Smooth muscle cell (in vitro differentiated cells): ENCODE measurements at regions not wholly inside any gene's neighbourhood (a gene's known extent, or its start where the extent isn't known, plus 50 kb on each side); places are given as distances from the start of the nearest gene placed in this dataset.
A peak's percentile ranks its signal among the peaks of the same experiment; 100 is the strongest.

Source experiments
- DNase-seq: peaks from one replicate; lab custom pipeline; 2025; ENCODE audit not compliant: unreplicated experiment; lab: John Stamatoyannopoulos, UW
- H2AFZ ChIP-seq: fragments of 200-600 bp; sonication (generic); 2 replicates; pipeline ENCODE4 v1.6.0; 2016; ENCODE audit warnings: antibody characterized with exemption, low read depth, mild to moderate bottlenecking
- H3F3A ChIP-seq: fragments of 200-600 bp; sonication (generic); 2 replicates; pipeline ENCODE4 v1.6.0; 2017; ENCODE audit warnings: antibody characterized with exemption, low read depth
- H3K27ac ChIP-seq: fragments of 200-600 bp; sonication (generic); 2 replicates; pipeline ENCODE4 v1.5.1; 2016; ENCODE audit warnings: low read depth, mild to moderate bottlenecking
- H3K27me3 ChIP-seq: fragments of 200-600 bp; sonication (generic); 2 replicates; pipeline ENCODE4 v1.6.1; 2016; ENCODE audit warnings: low read depth, mild to moderate bottlenecking
- H3K36me3 ChIP-seq: fragments of 200-600 bp; sonication (generic); 2 replicates; pipeline ENCODE4 v1.5.1; 2016; ENCODE audit warnings: low read depth
- H3K4me1 ChIP-seq: fragments of 200-600 bp; sonication (generic); 2 replicates; pipeline ENCODE4 v1.5.1; 2016; ENCODE audit warnings: low read depth
- H3K4me2 ChIP-seq: fragments of 200-600 bp; sonication (generic); 2 replicates; pipeline ENCODE4 v1.6.0; 2016; ENCODE audit warnings: mild to moderate bottlenecking
- H3K4me3 ChIP-seq: fragments of 200-600 bp; sonication (generic); 2 replicates; pipeline ENCODE4 v1.5.1; 2016; ENCODE audit warnings: mild to moderate bottlenecking
- H3K79me2 ChIP-seq: fragments of 200-600 bp; sonication (generic); 2 replicates; pipeline ENCODE4 v1.6.0; 2016; ENCODE audit warnings: low read depth, mild to moderate bottlenecking
- H3K9ac ChIP-seq: fragments of 200-600 bp; sonication (generic); 2 replicates; pipeline ENCODE4 v1.6.0; 2016; ENCODE audit warnings: low read depth
- H3K9me3 ChIP-seq: fragments of 200-600 bp; sonication (generic); replicated peaks from 2 replicates; pipeline ENCODE4 v1.5.1; 2016; ENCODE audit warnings: low read depth
- H4K20me1 ChIP-seq: fragments of 200-600 bp; sonication (generic); 2 replicates; pipeline ENCODE4 v1.6.0; 2016; ENCODE audit warnings: low read depth
- CTCF ChIP-seq: fragments of 200-600 bp; sonication (generic); IDR thresholded peaks from 2 replicates; pipeline ENCODE4 v1.5.1; 2017; ENCODE audit warnings: borderline replicate concordance, mild to moderate bottlenecking, antibody characterized with exemption; ENCODE audit not compliant: insufficient read depth, poor library complexity, severe bottlenecking
- WGBS: methylation state at CpG from one replicate; pipeline ENCODE4 v1.1.7; 2016; ENCODE audit warnings: low lambda C conversion rate; 5-methylcytosine and 5-hydroxymethylcytosine counted together

GRCh38 chr3:88852606-88853005 lies 254.8 kb upstream of the EPHA3 start:
- Histone ChIP-seq H3K27me3 (no peaks in the 10 kb centered on the region), H2AFZ (no peak overlapping the region), H3K4me3 (no peak overlapping the region), H3K9ac (no peak overlapping the region), H3K4me1 (no peaks in the 10 kb centered on the region), H3K9me3 (no peaks in the 10 kb centered on the region), H3K36me3 (no peaks in the 10 kb centered on the region), H3K79me2 (no peaks in the 10 kb centered on the region), H3K27ac (no peak overlapping the region), H4K20me1 (no peaks in the 10 kb centered on the region), H3K4me2 (no peak overlapping the region), H3F3A (no peaks in the 10 kb centered on the region)
- no peak for DNase-seq
- 93% methylated on average over 2 of the region's 2 CpGs for WGBS
- no peak for TF ChIP-seq CTCF

- no peak overlapping the region for H3K9ac ChIP-seq
- no peak for TF ChIP-seq CTCF
- H4K20me1 ChIP-seq = no peaks in the 10 kb centered on the region
- H3K27ac ChIP-seq = peak overlapping the region; percentile 59
- no peaks in the 10 kb centered on the region for H3F3A ChIP-seq
- WGBS = 72% methylated on average over 3 of the region's 3 CpGs
- H2AFZ ChIP-seq = no peak overlapping the region
- no peaks in the 10 kb centered on the region for H3K36me3 ChIP-seq
- DNase-seq = no peak
- no peak overlapping the region for H3K4me2 ChIP-seq
- H3K4me1 ChIP-seq = no peaks in the 10 kb centered on the region
- H3K9me3 ChIP-seq = no peaks in the 10 kb centered on the region
- H3K4me3 ChIP-seq = no peak overlapping the region
- H3K79me2 ChIP-seq = no peaks in the 10 kb centered on the region
- no peaks in the 10 kb centered on the region for H3K27me3 ChIP-seq
Measured at GRCh38 chr3:88863196-88863595, 244.2 kb upstream of the EPHA3 start.

- no peak overlapping the region for H2AFZ ChIP-seq
- H3K27ac ChIP-seq = no peak overlapping the region
- H3K4me1 ChIP-seq = no peaks in the 10 kb centered on the region
- no peaks in the 10 kb centered on the region for H4K20me1 ChIP-seq
- no peaks in the 10 kb centered on the region for H3K79me2 ChIP-seq
- DNase-seq = no peak
- 89% methylated on average over 4 of the region's 4 CpGs for WGBS
- no peaks in the 10 kb centered on the region for H3K9me3 ChIP-seq
- no peak overlapping the region for H3K4me2 ChIP-seq
- TF ChIP-seq CTCF = no peak
- no peak overlapping the region for H3K4me3 ChIP-seq
- no peaks in the 10 kb centered on the region for H3K36me3 ChIP-seq
- no peak overlapping the region for H3K9ac ChIP-seq
- no peaks in the 10 kb centered on the region for H3F3A ChIP-seq
- no peaks in the 10 kb centered on the region for H3K27me3 ChIP-seq
Measured at GRCh38 chr3:88876724-88877123, 230.7 kb upstream of the EPHA3 start.

GRCh38 chr3:88879905-88880304 lies 227.5 kb upstream of the EPHA3 start:
- H3K27me3 ChIP-seq = no peaks in the 10 kb centered on the region
- H2AFZ ChIP-seq = no peak overlapping the region
- H3K36me3 ChIP-seq = no peaks in the 10 kb centered on the region
- no peak for DNase-seq
- WGBS = 90% methylated on average over 3 of the region's 3 CpGs
- no peak for TF ChIP-seq CTCF
- H3F3A ChIP-seq = no peaks in the 10 kb centered on the region
- no peaks in the 10 kb centered on the region for H3K4me1 ChIP-seq
- no peak overlapping the region for H3K9ac ChIP-seq
- H3K27ac ChIP-seq = no peak overlapping the region
- no peaks in the 10 kb centered on the region for H3K79me2 ChIP-seq
- H3K4me3 ChIP-seq = no peak overlapping the region
- no peaks in the 10 kb centered on the region for H4K20me1 ChIP-seq
- H3K9me3 ChIP-seq = no peaks in the 10 kb centered on the region
- no peak overlapping the region for H3K4me2 ChIP-seq
